IgD-negative memory B cell (primary cell): ENCODE measurements at regions not wholly inside any gene's neighbourhood (a gene's known extent, or its start where the extent isn't known, plus 50 kb on each side); places are given as distances from the start of the nearest gene placed in this dataset.
A peak's percentile ranks its signal among the peaks of the same experiment; 100 is the strongest.
"Not testable (repeated sequence)": the region's sequence is repeated elsewhere in the genome, so short reads cannot be mapped to it uniquely, and the experiment has no call there.

Experiments
- H3K27ac Mint-ChIP-seq, 3 donors: one replicate each; pipeline ENCODE4 v1.8.0; 2020 to 2022; ENCODE audit warnings: mild to moderate bottlenecking in 3 of 3, mixed read lengths in 3 of 3, moderate library complexity in 1 of 3
- H3K27me3 Mint-ChIP-seq: one replicate; pipeline ENCODE4 v1.8.0; 2021; ENCODE audit warnings: mixed read lengths
- H3K36me3 Mint-ChIP-seq: one replicate; pipeline ENCODE4 v1.8.0; 2020; ENCODE audit warnings: mild to moderate bottlenecking, mixed read lengths
- H3K4me1 Mint-ChIP-seq, 3 donors: one replicate each; pipeline ENCODE4 v1.8.0; 2020 to 2022; ENCODE audit warnings: mixed read lengths in 3 of 3, mild to moderate bottlenecking in 1 of 3
- H3K4me3 Mint-ChIP-seq, 4 donors: one replicate each; pipeline ENCODE4 v1.8.0; 2020 to 2022; ENCODE audit warnings: mild to moderate bottlenecking in 4 of 4, mixed read lengths in 4 of 4, moderate library complexity in 3 of 4
- H3K9me3 Mint-ChIP-seq, 3 donors: one replicate each; pipeline ENCODE4 v1.8.0; 2020 to 2021; ENCODE audit warnings: mixed read lengths in 3 of 3, mild to moderate bottlenecking in 1 of 3

GRCh38 chr5:8525819-8526218, 656.9 kb downstream of the MTRR start:
- no peaks in the 10 kb centered on the region for H3K27me3 Mint-ChIP-seq
- no peaks in the 10 kb centered on the region for H3K4me1 Mint-ChIP-seq
- no peaks in the 10 kb centered on the region for H3K9me3 Mint-ChIP-seq
- H3K27ac Mint-ChIP-seq: no peak overlapping the region
- no peak overlapping the region for H3K4me3 Mint-ChIP-seq
- no peaks in the 10 kb centered on the region for H3K36me3 Mint-ChIP-seq

- Mint-ChIP-seq H3K9me3 (no peaks in the 10 kb centered on the region), H3K27ac (no peak overlapping the region), H3K4me3 (no peak overlapping the region), H3K4me1 (no peaks in the 10 kb centered on the region), H3K27me3 (no peaks in the 10 kb centered on the region), H3K36me3 (no peaks in the 10 kb centered on the region)
These were observed 659.2 kb downstream of the MTRR start for GRCh38 chr5:8528106-8528505.

DNA sequence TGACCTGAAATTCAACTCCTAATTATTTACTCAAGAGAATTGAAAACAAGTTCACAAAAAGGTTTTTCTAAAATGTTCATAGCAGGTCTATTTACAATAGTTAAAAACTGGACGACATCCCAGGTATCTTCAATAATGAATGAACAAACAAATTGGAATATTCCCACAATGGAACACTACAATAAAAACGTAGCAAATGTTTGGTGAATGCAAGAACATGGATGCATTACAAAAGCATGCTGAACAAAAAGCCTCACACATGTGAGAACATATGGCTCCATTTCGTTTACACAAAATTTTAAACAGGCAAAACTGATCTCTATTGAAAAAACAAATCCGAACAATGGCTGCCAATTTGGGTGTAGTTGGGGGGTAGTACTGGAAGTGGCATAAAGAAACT, 669.9 kb downstream of the MTRR start:
- no peaks in the 10 kb centered on the region for H3K36me3 Mint-ChIP-seq
- H3K4me3 Mint-ChIP-seq: no peak overlapping the region
- H3K4me1 Mint-ChIP-seq: no peaks in the 10 kb centered on the region
- H3K27me3 Mint-ChIP-seq: peaks cover 1% of the 10 kb centered on the region
- H3K27ac Mint-ChIP-seq: no peak overlapping the region
- H3K9me3 Mint-ChIP-seq: peaks cover 0 to 5% (median 1%) of the 10 kb centered on the region in 3 donors

DNA sequence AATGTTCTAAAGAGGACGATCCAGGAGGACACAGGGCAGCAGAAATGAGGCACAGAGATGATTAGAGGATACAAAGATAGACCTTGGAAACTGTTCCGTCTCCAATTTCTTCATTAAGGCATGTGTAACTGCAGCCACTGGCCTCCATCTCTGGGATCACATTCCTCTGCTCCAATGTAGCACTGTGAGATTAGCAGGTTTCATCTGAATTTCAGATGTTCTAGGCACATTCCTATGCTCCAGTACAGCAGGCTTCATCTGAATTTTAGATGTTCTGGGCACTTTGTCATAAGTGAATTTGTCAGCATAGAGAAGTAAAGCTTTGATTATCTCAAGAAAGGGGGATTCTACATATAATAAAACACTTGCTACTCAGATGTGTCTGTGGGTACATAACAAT, 671.4 kb downstream of the MTRR start:
- Mint-ChIP-seq H3K9me3 (peaks cover 0 to 5% (median 1%) of the 10 kb centered on the region in 3 donors), H3K36me3 (no peaks in the 10 kb centered on the region), H3K4me3 (no peak overlapping the region), H3K27me3 (no peaks in the 10 kb centered on the region), H3K27ac (no peak overlapping the region), H3K4me1 (no peaks in the 10 kb centered on the region)

GRCh38 chr5:8550921-8551320, 682.0 kb downstream of the MTRR start:
- Mint-ChIP-seq H3K36me3 (no peaks in the 10 kb centered on the region), H3K27ac (no peak overlapping the region), H3K27me3 (no peaks in the 10 kb centered on the region), H3K9me3 (peaks cover 4 to 15% (median 6%) of the 10 kb centered on the region in 3 donors), H3K4me1 (peaks cover 0 to 2% (median 0%) of the 10 kb centered on the region in 3 donors), H3K4me3 (no peak overlapping the region)

GRCh38 chr5:8553364-8553763, 684.4 kb downstream of the MTRR start:
- no peak overlapping the region for H3K27ac Mint-ChIP-seq
- H3K36me3 Mint-ChIP-seq: no peaks in the 10 kb centered on the region
- peaks cover 0 to 2% (median 0%) of the 10 kb centered on the region in 3 donors for H3K4me1 Mint-ChIP-seq
- no peak overlapping the region for H3K4me3 Mint-ChIP-seq
- H3K27me3 Mint-ChIP-seq: no peaks in the 10 kb centered on the region
- H3K9me3 Mint-ChIP-seq: peaks cover 2 to 17% (median 9%) of the 10 kb centered on the region in 3 donors

GRCh38 chr5:8557728-8558127, 688.8 kb downstream of the MTRR start:
- H3K27ac Mint-ChIP-seq: no peak overlapping the region
- peaks cover 0 to 2% (median 0%) of the 10 kb centered on the region in 3 donors for H3K4me1 Mint-ChIP-seq
- no peaks in the 10 kb centered on the region for H3K36me3 Mint-ChIP-seq
- H3K4me3 Mint-ChIP-seq: no peak overlapping the region
- H3K27me3 Mint-ChIP-seq: no peaks in the 10 kb centered on the region
- peaks cover 2 to 17% (median 11%) of the 10 kb centered on the region in 3 donors for H3K9me3 Mint-ChIP-seq

DNA sequence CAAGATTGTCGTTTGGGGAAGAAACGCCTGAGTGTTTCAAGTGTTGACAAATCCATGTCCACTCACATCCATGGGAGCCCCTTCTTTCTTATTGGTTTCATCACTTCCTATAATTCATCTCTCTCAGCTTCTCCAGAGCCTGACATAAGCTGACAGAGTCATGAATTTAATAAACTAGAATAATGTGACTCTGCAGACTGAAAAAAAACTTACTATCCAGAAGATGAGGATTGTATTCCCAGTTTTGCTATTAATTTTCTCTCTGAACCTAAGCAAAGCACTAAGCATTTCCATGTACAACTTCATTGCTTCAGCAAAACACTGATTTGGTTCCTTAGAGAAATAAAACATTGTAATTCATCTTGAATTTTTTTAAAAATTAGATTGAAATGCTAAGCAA, 691.8 kb downstream of the MTRR start:
- peaks cover 0 to 5% (median 3%) of the 10 kb centered on the region in 3 donors for H3K9me3 Mint-ChIP-seq
- no peaks in the 10 kb centered on the region for H3K27me3 Mint-ChIP-seq
- no peak overlapping the region for H3K27ac Mint-ChIP-seq
- no peak overlapping the region for H3K4me3 Mint-ChIP-seq
- peaks cover 0 to 2% (median 0%) of the 10 kb centered on the region in 3 donors for H3K4me1 Mint-ChIP-seq
- H3K36me3 Mint-ChIP-seq: no peaks in the 10 kb centered on the region

GRCh38 chr5:8561224-8561840, 692.4 kb downstream of the MTRR start:
- Mint-ChIP-seq H3K27me3 (no peaks in the 10 kb centered on the region), H3K4me1 (peaks cover 0 to 2% (median 0%) of the 10 kb centered on the region in 3 donors), H3K4me3 (no peak overlapping the region), H3K27ac (no peak overlapping the region), H3K9me3 (peaks cover 0 to 2% (median 0%) of the 10 kb centered on the region in 3 donors), H3K36me3 (no peaks in the 10 kb centered on the region)

- Mint-ChIP-seq H3K4me3 (no peak overlapping the region), H3K27me3 (no peaks in the 10 kb centered on the region), H3K27ac (no peak overlapping the region)
These were observed 692.9 kb downstream of the MTRR start for GRCh38 chr5:8561854-8562253.

GRCh38 chr5:8563540-8563939, 694.6 kb downstream of the MTRR start:
- H3K27me3 Mint-ChIP-seq, H3K4me3 Mint-ChIP-seq, H3K9me3 Mint-ChIP-seq, H3K36me3 Mint-ChIP-seq, H3K27ac Mint-ChIP-seq, H3K4me1 Mint-ChIP-seq: not testable (repeated sequence)

More at GRCh38 chr5:8561854-8562253, 692.9 kb downstream of the MTRR start:
- H3K36me3 Mint-ChIP-seq: no peaks in the 10 kb centered on the region
- peaks cover 0 to 2% (median 0%) of the 10 kb centered on the region in 3 donors for H3K4me1 Mint-ChIP-seq
- H3K9me3 Mint-ChIP-seq: peaks cover 0 to 2% (median 0%) of the 10 kb centered on the region in 3 donors

- Mint-ChIP-seq H3K9me3 (no peaks in the 10 kb centered on the region), H3K4me3 (no peak overlapping the region), H3K27ac (no peak overlapping the region), H3K4me1 (no peaks in the 10 kb centered on the region), H3K36me3 (no peaks in the 10 kb centered on the region), H3K27me3 (no peaks in the 10 kb centered on the region)
These were observed 699.9 kb downstream of the MTRR start for GRCh38 chr5:8568858-8569257.

DNA sequence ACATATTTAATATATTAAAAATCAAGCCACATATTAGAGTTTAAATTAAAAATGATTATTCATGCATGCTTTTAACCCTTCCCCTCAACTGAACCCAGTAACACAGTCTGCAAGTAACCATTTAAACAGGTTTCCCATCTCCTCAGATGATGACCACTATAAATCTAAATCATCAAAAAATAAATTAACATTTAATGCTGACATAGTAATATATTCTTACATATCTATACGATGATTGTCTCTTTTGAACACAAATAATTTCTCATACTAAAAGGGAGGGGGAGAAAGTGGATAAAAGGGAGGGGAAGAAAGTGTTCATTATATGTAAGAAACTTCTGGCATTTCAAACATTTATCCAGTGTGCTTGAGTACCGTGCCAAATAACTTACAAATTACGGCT, 701.6 kb downstream of the MTRR start:
- Mint-ChIP-seq H3K4me1 (peaks cover 0 to 1% (median 0%) of the 10 kb centered on the region in 3 donors), H3K27me3 (peaks cover 2% of the 10 kb centered on the region), H3K27ac (no peak overlapping the region), H3K9me3 (peaks cover 0 to 3% (median 0%) of the 10 kb centered on the region in 3 donors), H3K36me3 (no peaks in the 10 kb centered on the region), H3K4me3 (no peak overlapping the region)

DNA sequence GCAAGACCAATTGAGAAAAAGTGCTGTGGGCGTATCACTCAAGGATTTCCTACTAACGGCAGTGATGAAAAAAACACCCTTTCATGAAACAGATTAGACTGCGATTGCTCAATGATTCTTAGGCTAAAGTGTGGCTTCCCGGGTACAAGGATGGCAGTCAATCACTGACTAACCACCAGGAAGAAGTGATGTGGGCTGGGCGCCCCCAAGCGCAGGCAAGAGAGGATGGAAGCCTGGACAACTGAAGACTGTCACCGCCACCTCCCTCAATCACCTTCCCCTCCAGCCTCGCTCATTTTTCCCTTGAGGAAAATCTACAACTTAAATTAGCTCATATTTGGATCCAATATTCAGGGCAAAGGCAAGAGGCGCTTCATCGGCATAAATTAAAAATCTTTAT, 707.2 kb downstream of the MTRR start:
- Mint-ChIP-seq H3K36me3 (no peaks in the 10 kb centered on the region), H3K27ac (no peak overlapping the region), H3K4me1 (peaks cover 5 to 9% (median 6%) of the 10 kb centered on the region in 3 donors), H3K9me3 (peaks cover 0 to 3% (median 2%) of the 10 kb centered on the region in 3 donors), H3K27me3 (peaks cover 2% of the 10 kb centered on the region), H3K4me3 (peak overlapping the region in 1 of 4 donors; percentile 10)

GRCh38 chr5:8577792-8578191, 708.8 kb downstream of the MTRR start:
- Mint-ChIP-seq H3K27me3 (peaks cover 2% of the 10 kb centered on the region), H3K27ac (peak overlapping the region in 2 of 3 donors; percentile 4 to 83), H3K4me1 (peaks cover 5 to 9% (median 6%) of the 10 kb centered on the region in 3 donors), H3K4me3 (peak overlapping the region in 1 of 4 donors; percentile 19), H3K36me3 (no peaks in the 10 kb centered on the region), H3K9me3 (peaks cover 0 to 6% (median 2%) of the 10 kb centered on the region in 3 donors)

DNA sequence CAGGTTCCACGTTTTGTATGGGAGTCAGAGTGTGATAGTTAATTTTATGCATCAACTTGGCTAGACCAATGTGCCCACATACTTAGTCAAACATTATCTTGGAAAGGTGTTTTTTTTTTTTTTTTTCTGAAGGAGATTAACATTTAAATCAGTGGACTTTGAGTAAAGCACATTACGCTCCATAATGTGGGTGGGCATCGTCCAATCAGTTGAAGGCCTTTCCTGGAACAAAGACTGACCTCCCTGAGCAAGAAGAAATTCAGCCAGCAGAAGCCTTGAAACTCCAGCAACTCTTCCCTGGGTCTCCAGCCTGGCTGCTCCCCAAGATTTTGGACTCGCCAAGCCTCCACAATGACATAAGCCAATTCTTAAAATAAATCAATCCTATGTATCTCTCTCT, 711.4 kb downstream of the MTRR start:
- peak overlapping the region in 1 of 3 donors; percentile 87 for H3K27ac Mint-ChIP-seq
- H3K36me3 Mint-ChIP-seq: no peaks in the 10 kb centered on the region
- H3K4me3 Mint-ChIP-seq: no peak overlapping the region
- peaks cover 0 to 3% (median 2%) of the 10 kb centered on the region in 3 donors for H3K9me3 Mint-ChIP-seq
- H3K27me3 Mint-ChIP-seq: no peaks in the 10 kb centered on the region
- peaks cover 4 to 9% (median 5%) of the 10 kb centered on the region in 3 donors for H3K4me1 Mint-ChIP-seq
